ENCODE measurements at regions not wholly inside any gene's neighbourhood (a gene's known extent, or its start where the extent isn't known, plus 50 kb on each side); places are given as distances from the start of the nearest gene placed in this dataset.

DNA sequence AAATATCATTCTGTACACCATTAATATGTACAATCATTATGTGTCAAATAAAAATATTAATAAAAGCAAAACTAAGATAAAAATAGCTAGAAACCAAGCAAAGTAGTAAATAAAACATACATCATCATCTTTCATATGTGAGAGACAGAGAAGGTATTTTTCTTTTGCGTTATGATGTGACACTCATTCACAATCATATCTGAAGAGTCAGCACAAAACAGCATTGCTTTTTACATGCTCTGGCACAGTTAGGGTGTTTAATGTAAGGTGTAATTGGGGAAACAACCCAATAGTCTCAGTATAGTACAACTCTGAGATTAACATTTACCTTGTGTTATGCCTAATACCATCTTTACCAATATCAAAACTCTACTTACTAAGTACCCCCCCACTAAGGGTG lies 376.6 kb downstream of the TMA16 start:
- no peak for DNase-seq

DNA sequence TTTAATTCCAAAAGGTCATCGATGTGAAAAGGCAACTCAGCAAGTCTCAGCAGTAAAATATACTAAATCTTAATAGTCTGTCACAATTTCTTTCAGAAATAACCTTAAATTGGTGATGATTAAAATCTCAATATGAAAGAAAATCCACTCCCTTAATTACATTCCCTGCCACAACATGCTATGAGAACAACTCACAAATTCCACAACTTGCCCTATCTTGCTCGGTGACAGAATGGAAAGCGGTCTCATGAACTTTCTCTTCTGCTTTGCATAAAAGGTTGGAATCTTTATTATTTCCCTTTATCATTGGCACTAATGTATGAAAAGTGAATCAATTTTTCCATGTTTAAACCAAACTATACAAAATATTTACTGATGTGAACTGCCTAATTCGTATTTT lies 380.8 kb downstream of the TMA16 start:
- no peak for DNase-seq

DNA sequence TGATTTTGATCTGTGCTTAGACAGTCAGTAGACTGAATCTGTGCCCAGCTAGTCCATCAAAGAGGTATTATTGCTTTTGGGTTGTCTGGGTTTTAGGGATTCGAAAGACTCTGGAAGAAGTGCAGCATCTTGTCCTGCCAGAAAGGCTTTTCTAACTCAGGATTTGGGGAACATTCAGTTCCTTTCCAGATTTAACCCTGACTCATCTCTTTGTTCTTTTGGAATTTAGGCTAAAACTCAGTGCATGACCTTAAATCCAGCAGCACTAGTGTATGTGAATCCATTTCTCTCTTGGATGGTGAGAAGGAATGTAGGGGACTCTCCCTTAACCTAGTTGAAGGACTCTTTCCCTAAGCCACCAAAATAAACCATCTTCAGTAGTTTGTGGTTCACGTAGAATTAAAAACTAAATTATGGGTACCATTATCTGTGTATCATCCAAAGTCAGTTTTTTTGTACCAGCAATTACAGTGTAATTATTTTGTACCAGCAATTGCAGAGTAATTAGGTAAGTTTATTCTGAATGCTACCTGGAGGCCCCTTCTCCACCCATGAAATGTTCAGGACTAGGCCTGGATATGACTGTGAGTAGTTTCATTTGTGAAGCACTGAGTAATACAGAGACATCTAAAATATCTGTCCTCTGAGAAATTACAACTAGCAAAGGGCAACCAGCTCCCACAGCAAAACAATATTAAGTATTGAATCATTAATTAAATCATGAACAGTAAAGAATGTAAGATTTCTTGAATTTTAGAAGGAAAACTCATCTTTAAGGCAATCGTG lies 384.0 kb downstream of the TMA16 start:
- no peak for DNase-seq

DNA sequence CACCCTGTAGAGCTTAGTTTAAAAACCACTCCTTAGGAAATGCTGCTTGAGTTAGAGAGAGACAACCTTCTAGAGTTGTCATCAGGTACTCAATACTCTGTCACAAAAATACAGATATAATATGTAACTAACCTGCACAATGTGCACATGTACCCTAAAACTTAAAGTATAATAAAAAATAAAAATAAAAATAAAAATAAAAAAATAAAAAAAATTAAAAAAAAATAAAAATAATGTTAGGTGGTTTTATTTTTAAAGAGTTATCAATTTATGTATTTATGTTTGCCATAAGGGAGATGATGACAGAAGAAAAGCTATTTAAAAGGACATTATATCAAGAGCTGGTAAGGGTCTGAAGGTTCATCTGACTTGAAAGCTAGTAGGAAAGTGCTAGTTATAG lies 397.9 kb downstream of the TMA16 start:
- no peak for DNase-seq

DNA sequence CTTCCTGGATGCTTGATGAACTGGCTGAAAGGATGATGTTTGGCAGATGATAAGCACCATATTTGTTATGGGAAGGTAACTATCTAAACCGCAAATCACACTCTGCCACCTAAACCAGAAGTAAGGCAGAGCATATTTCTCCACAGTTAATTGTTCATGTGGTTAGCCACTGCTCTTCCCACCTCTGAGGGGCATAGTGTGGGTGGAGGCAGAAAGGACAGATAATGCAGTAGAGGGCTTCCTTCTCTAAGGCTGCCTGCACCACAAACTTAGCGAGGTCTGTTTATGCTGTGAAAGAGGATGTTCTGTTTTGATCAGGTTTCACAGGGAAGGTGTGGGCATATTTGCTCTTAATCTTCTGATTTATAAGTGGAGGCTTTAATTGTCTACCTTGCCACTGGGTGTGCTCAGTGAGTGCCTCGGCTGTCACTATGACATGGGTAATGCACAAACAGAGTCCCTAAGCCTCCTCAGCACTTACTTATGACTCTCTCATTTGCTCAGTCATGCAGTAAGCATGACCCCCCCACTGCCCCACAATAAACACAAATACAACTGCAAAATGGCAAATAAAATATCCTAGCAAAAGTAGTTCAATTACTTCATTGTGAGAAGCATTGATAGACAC lies 401.0 kb downstream of the TMA16 start:
- no peak for DNase-seq

DNA sequence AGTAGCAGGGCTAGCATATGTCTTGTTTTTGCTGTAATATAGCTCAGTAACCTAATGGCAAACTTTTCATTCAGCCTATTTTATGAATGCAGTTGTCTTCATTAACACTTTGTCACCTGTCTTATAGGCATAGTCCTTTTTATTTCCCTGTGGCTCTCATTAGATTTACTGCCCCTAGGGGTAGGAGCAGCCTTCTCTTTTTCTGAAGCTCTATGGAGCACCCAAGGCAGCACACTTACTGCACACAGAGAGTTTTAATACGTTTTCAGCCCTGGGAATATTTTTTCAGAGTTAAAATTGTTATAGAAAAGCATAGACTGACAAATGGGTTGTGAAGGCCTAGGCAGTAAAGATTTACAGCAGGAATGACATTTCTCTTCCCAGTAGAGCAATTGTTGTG lies 406.8 kb downstream of the TMA16 start:
- no peak for DNase-seq

DNA sequence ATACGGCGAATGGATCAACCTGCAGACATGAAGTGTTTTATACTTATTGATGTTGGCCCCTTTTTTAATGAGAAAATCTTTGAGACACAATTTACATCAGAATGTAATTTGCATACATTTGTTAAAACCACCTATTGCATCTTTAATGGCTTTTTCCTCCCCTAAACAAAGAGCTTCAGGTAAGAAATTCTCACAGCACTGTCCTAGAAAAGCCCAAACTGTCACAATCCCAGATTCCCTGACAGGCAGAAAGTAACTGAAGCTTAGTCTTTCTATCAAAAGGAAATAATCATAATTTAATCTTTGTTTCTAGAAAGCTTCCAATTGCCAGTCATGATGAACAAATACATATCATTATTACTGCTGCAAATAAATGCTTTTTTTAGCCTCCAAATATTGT lies 407.9 kb downstream of the TMA16 start:
- no peak for DNase-seq

DNA sequence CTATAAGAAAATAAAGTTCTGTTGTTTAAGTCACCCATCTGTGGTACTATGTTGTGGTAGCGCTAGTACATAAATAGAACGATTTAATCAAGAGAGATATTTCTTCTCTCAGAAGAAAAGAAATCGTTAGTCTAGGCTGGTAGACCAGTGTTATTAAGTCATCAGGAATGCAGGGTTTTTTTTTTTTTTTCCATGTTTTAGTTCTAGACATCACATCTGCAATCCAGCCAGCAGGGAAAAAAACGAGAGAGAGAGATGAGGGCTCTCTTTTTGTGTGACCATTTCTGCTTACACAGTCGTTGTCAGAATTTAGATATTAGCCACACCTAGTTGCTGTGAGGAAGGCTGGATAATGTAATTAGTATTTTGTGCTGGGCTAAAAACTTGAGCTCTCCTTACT lies 417.4 kb downstream of the TMA16 start:
- DNase-seq = no peak

DNA sequence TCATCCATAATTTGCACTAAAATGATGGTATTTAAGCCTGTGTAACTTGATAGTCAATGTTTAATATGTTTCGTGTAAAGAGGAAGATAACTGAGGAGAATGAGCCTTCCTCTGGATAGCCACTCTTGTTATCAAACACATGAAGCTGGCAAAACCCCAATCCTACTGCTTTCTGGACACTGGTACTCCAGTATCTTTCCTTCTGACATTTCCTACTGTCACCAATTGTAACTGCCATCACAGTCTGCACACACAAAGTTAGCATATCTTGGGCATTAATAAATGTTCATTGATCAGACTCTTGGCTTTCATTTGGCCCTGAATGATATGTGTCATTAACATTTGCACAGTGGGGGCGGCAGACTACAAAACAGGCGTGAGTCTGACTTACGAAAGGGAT lies 419.1 kb downstream of the TMA16 start:
- no peak for DNase-seq

DNA sequence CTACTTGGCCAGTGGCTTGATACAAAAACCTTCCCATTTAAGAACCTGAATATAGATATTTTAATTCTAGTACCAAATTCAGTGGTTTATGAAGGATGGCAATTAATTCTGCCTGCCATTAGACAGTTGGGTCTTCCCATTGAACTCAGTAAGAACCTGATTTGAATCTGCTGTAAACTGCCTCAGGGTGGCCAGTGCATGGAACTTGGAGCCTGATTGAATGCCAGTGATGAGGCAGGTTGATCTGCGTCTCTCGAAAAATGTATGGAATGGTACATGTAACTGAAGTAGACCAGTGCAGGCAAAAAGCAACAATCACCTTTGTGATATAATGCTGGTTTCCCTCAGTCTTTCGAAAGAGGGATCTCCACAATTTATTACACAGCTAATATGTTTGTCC lies 421.4 kb downstream of the TMA16 start:
- no peak for DNase-seq

DNA sequence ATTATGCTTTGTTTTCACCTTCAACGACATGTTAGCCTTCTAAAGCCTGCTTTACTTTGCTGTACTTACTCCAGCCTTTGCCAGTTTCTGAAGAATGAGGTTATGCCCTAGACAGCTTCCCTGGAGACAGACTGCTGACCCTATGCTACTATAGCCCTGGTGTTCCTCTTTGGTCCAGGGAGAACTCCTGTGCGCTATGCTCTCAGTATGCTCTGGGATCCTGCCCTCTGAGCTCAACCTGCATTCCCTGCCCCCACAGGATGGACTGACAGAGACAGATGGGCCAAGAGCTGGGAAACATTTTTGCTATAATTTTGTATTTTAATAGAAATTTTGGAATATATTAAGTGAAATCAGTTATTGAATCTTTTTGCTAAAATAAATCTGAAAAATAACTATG lies 425.9 kb downstream of the TMA16 start:
- no peak for DNase-seq

DNA sequence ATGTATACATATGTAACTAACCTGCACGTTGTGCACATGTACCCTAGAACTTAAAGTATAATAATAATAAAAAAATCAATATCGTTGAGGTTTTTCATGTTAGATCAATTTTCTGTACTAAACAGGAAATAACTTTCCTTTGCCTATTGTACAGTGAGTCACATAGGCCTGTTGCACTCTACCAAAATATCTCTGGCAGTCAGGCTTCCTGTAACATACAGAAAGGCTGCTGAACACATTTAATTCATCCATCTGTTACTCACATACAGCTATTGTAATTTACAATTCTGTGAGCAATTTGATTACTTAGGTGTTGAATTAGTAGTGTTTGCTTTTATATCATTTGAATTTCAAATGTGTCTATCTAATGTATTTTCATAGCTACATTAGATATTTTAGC lies 427.8 kb downstream of the TMA16 start:
- DNase-seq = no peak

DNA sequence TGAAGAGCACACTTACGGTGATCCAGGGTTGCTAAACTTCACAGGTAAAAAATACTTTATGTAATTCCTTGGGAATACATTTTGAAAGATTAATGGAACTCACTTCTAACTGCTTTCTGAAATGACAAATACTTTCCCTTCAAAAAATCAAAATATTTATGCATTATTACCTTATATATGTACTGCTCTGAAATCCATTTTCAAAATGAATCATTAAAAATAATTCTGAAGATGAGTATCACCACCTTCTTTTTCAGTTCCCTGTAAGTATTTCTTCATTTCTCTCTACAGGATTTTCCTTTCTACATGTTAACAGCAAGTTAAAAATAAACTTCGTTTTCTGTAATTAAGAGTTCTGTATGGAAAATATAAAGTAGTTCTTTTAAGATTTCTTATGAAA lies 428.6 kb downstream of the TMA16 start:
- DNase-seq = no peak

DNA sequence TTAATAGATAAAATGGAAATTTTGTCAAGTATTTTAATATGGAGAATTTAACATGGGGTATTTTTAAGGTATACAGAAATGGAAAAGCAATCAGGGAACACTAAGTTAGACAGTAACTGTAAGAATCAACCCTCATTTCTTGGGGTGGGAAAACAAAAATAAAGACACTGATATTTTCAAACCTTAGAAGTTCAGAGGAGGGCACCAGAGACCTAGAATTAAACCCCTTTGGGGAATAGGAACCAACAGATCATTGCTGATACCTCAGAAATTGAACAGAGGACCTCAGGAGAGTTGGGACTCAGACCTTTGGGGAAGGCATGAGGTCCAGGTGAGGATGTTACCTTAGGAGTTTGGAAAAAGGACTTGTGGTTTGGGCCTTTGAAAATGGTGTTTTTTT lies 435.6 kb downstream of the TMA16 start:
- no peak for DNase-seq

DNA sequence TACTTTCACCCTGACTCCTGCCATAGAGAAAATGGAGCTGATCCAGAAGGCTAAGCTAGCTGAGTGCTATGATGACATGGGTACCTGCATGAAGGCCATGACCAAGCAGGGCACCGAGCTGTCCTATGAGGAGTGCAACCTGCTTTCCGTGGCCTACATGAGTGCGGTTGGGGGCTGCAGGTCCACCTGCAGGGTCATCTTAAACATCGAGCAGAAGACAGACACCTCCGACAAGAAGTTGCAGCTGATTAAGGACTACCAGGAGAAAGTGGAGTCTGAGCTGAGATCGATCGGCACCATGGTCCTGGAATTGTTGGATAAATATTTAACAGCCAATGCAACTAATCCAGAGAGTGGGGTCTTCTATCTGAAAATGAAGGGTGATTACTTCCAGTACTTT lies 438.0 kb downstream of the TMA16 start:
- DNase-seq = no peak

DNA sequence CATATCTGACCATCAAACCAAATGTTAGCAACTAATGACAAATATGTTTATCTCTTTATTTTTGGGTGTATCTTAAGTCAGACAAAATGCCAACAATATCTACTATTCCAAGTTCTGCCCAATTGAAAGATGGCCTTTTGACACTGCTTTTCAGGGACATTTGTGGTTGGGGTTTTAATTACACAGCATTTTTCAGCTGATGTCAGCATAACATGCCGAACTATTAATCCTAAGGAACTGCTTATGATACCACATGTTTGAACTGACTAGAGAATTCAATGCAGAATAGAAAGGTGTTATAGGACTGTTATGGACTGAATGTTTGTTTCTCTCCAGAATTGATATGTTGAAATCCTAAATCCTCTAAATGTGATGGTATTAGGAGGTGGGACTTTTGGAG lies 445.1 kb downstream of the TMA16 start:
- DNase-seq = no peak

DNA sequence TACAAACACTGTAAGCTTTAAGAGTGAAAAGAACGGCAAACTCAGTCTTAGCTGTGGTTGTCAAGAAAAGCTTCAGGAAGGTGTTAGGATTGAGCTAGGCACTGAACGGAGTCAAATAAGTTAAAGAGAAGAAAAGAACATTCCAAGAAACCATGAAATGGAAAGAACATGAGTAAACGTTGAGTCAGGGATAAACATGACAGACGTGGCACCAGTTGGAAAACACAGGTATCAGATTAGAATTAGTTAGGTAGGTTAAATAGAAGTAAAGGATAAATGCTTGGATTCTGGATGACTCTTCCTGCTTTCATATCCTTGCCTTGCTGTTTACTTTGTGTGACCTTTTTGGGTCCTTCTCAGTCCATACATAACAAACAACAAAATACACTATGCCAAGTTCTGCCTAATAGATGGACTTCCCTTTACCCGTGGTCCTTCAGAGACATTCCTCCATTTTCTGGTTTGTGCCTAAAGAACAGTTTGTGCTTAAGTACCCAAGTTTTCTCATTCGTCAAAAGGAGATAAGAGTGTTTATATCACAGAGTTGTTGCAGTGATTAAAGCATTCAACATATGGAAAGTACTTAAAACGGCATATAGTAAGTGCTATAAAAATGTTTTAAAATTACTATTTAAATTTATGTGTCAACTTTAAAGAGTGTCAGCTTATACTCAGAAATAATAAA lies 446.9 kb downstream of the TMA16 start:
- peak in 1 of 2 donors; percentile 16 for DNase-seq

DNA sequence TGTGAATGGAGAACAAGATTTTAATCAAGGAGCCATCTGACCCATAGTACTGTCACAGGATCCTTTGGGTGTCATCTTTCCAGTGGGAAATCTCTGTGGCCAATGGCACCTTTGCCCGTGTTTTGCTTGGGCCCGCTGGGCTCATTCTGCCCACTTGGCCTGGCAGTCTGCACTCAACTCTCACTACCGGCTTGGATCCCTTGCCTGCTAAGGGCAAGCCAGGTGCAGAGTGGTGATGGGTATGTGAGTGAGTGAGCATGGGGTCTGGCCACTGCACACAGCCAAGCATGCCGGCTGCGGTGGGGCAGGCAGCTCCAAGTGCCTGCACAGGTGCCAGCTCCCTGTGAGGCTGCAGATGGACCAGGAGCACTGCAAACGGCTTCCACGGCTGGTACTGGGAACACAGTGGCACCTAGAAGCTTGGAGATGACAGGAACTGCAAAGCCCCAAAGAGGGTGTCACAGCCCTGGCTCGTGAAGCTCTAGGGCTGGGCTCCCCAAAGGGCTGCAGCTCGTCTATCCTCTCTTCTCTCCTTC lies 454.5 kb downstream of the TMA16 start:
- DNase-seq = no peak

DNA sequence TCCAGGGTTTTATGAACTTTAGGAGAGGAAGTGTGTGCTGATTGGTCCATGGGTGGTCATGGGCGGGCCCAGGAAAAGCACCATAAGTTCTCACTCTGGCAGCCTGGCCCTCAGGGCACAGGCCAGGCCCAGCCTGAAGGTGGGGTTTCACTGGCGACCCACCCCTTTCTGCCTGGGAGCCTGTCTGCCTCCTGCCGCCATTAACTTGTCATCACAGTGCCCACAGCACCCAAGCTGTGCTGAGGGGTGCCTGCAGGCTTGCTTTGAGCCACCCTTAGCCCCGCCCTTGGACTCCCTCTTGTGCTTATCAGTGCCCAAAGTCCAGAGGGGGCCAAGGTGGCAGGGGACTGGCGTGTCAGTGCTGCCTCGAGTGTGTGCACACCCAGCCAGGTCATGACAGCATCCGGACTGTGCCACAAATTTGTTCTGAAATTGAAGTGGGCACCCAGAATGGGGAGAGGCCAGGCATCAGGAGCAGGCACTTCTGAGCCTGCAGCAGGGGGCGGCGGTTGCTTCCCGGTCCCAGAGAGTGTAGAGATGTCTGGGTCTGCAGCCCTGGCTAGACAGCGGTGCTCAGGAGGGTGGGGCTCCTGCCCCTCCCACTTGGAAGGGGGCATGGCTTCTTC lies 455.6 kb downstream of the TMA16 start:
- no peak for DNase-seq

DNA sequence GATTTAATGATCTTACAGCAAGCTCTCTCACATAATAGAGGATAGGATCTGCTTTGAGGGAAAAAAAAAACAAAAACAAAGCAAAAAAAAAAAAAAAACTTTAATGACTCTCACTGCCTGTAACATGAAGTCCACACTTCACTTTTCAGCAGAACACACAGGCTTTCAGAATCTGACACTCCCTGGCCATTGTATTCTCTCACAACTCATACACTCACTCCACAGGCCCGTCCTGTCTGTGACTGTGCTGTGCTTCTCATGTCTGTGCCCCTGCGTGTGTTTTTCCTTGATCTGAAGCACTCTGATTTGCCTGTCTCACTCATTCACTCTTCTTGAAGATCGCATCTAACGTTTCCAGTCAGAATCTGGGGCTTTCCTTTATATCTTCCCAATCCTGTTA lies 460.8 kb downstream of the TMA16 start:
- no peak for DNase-seq

DNA sequence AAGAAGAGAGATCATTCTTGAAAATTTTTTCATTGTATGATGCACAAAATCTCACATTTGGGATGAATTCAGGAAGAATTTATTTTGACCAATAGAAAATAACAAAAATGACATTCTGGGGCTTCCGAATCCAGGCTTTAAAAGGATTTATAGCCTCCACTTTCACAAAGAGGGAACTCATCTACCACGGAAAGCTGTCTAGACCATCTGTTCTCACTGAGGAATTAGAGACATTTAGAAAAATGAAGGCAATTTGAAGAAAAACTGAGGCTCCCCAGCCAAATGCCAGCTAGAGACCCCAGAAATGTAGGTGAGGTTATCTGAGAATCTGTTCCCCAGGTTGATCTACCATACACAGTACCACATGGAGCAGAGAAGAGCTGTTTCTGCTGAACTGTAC lies 464.3 kb downstream of the TMA16 start:
- DNase-seq = no peak

DNA sequence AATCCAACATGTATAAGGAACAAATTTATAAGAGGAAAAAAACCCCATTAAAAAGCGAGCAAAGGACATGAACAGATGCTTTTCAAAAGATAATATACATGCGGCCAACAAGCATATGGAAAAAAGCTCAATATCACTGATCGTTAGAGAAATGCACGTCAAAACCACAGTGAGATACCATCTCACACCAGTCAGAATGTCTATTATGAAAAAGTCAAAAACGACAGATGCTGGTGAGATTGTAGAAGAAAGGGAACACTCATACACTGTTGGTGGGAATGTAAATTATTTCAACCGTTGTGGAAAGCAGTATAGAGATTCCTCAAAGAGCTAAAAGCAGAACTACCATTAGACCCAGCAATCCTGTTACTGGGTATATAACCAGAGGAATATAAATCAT lies 465.4 kb downstream of the TMA16 start:
- no peak for DNase-seq

DNA sequence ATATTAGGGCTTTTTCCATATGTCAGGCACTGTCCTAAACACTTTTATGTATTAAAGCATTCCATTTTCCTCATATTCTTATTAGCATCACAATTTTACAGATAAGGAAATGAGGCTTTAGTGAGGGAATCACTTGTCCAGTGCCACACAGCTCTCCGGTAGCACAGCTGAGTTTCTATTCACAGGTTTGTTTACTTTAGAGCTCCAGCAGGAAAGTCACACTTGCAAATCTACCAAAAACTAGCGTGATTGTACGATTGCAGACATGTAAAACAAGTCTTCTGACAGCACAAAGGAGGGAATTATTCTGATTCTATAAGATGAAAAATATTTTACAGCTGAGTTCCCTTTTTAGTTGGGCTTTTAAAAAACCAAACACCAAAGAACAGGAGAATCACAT lies 472.1 kb downstream of the TMA16 start:
- DNase-seq = no peak
